Mesenchymal stem cell (in vitro differentiated cells and primary cell): ENCODE measurements at regions not wholly inside any gene's neighbourhood (a gene's known extent, or its start where the extent isn't known, plus 50 kb on each side); places are given as distances from the start of the nearest gene placed in this dataset.

Experiments
- DNase-seq: peaks from one replicate; pipeline ENCODE4 v3.0.0-alpha.2; 2013
- H2AFZ ChIP-seq: one replicate; pipeline ENCODE4 v1.6.1; 2013; ENCODE audit warnings: low read depth, mild to moderate bottlenecking, control low read depth, inconsistent platforms, low read length, moderate library complexity
- H2AK5ac ChIP-seq: 2 replicates; pipeline ENCODE4 v1.6.1; 2013; ENCODE audit warnings: low read length, moderate library complexity, mild to moderate bottlenecking, inconsistent platforms; ENCODE audit not compliant: severe bottlenecking
- H2BK120ac ChIP-seq: one replicate; pipeline ENCODE4 v1.6.1; 2013; ENCODE audit warnings: low read depth, mild to moderate bottlenecking, inconsistent platforms, low read length, moderate library complexity
- H2BK12ac ChIP-seq, 2 experiments: one replicate each; pipeline ENCODE4 v1.6.1; 2013; ENCODE audit warnings: inconsistent platforms in 2 of 2, low read length in 2 of 2, mild to moderate bottlenecking in 2 of 2, moderate library complexity in 2 of 2, control low read depth in 1 of 2
- H2BK15ac ChIP-seq: one replicate; pipeline ENCODE4 v1.6.1; 2013; ENCODE audit warnings: mild to moderate bottlenecking, low read depth, inconsistent platforms; ENCODE audit not compliant: poor library complexity, severe bottlenecking
- H2BK5ac ChIP-seq: 2 replicates; pipeline ENCODE4 v1.6.1; 2013; ENCODE audit warnings: low read depth, mild to moderate bottlenecking, low read length, control low read depth, inconsistent platforms; ENCODE audit not compliant: poor library complexity, severe bottlenecking
- H3K14ac ChIP-seq, 2 experiments: one replicate each; pipeline ENCODE4 v1.6.1; 2013; ENCODE audit warnings: inconsistent platforms in 2 of 2, low read length in 2 of 2, control low read depth in 1 of 2, mild to moderate bottlenecking in 1 of 2, moderate library complexity in 1 of 2
- H3K18ac ChIP-seq, 2 experiments: one replicate each; pipeline ENCODE4 v1.6.1; 2013; ENCODE audit warnings: inconsistent platforms in 2 of 2, low read length in 2 of 2, control low read depth in 1 of 2, low read depth in 1 of 2, mild to moderate bottlenecking in 1 of 2
- H3K23ac ChIP-seq, 2 experiments: one replicate each; pipeline ENCODE4 v1.6.1; 2013; ENCODE audit warnings: inconsistent platforms in 2 of 2, low read length in 2 of 2, mild to moderate bottlenecking in 2 of 2, moderate library complexity in 2 of 2, control low read depth in 1 of 2
- H3K27ac ChIP-seq: 2 replicates; pipeline ENCODE4 v1.5.1; 2013; ENCODE audit warnings: mild to moderate bottlenecking, moderate library complexity, low read length, control low read depth, inconsistent platforms; ENCODE audit not compliant: poor library complexity, severe bottlenecking
- H3K27me3 ChIP-seq, 2 experiments: 2 replicates each; pipeline versions ENCODE4 v1.6.1 to v1.7.0; 2013; ENCODE audit warnings: low read length in 2 of 2, mild to moderate bottlenecking in 2 of 2, moderate library complexity in 2 of 2, control low read depth in 1 of 2, inconsistent platforms in 1 of 2; ENCODE audit not compliant: control insufficient read depth in 1 of 2, insufficient read depth in 1 of 2
- H3K36me3 ChIP-seq, 2 experiments: 2 replicates each; pipeline versions ENCODE4 v1.6.1 to v1.7.0; 2013; ENCODE audit warnings: low read length in 2 of 2, control low read depth in 1 of 2, inconsistent platforms in 1 of 2, low read depth in 1 of 2, mild to moderate bottlenecking in 1 of 2; ENCODE audit not compliant: insufficient read depth in 2 of 2, control insufficient read depth in 1 of 2
- H3K4ac ChIP-seq, 2 experiments: one replicate each; pipeline ENCODE4 v1.6.1; 2013; ENCODE audit warnings: inconsistent platforms in 2 of 2, low read length in 2 of 2, mild to moderate bottlenecking in 2 of 2, moderate library complexity in 2 of 2, control low read depth in 1 of 2, low read depth in 1 of 2
- H3K4me1 ChIP-seq: 2 replicates; pipeline ENCODE4 v1.6.1; 2013; ENCODE audit warnings: low read depth, low read length, control low read depth; ENCODE audit not compliant: control insufficient read depth, insufficient read depth
- H3K4me2 ChIP-seq: 2 replicates; pipeline ENCODE4 v1.6.1; 2013; ENCODE audit warnings: low read length, mild to moderate bottlenecking, inconsistent platforms; ENCODE audit not compliant: poor library complexity, severe bottlenecking
- H3K4me3 ChIP-seq, 2 experiments: 2 replicates each; pipeline versions ENCODE4 v1.5.1 to v1.7.0; 2013; ENCODE audit warnings: low read length in 2 of 2, mild to moderate bottlenecking in 2 of 2, control low read depth in 1 of 2, low read depth in 1 of 2; ENCODE audit not compliant: insufficient read depth in 1 of 2
- H3K79me1 ChIP-seq: replicated peaks from 2 replicates; pipeline ENCODE4 v1.6.1; 2013; ENCODE audit warnings: mild to moderate bottlenecking, control low read depth, low read length, inconsistent platforms; ENCODE audit not compliant: poor library complexity, severe bottlenecking
- H3K9ac ChIP-seq: 2 replicates; pipeline ENCODE4 v1.7.0; 2013; ENCODE audit warnings: mild to moderate bottlenecking, low read length, moderate library complexity
- H3K9me3 ChIP-seq: 2 replicates; pipeline ENCODE4 v1.7.0; 2013; ENCODE audit warnings: mild to moderate bottlenecking, low read length; ENCODE audit not compliant: control insufficient read depth
- H4K8ac ChIP-seq: one replicate; pipeline ENCODE4 v1.6.1; 2013; ENCODE audit warnings: inconsistent platforms, mild to moderate bottlenecking, low read length, moderate library complexity
- H4K91ac ChIP-seq: one replicate; pipeline ENCODE4 v1.6.1; 2013; ENCODE audit warnings: mild to moderate bottlenecking, low read length, inconsistent platforms
- WGBS: methylation state at CpG from one replicate; pipeline ENCODE4 v1.1.7; 2013; ENCODE audit warnings: mixed read lengths; 5-methylcytosine and 5-hydroxymethylcytosine counted together

- H3K27me3 ChIP-seq = no peaks in the 10 kb centered on the region
- no peak overlapping the region for H2BK12ac ChIP-seq
- H3K4ac ChIP-seq = peak overlapping the region in 1 of 2 experiments; percentile 24
- no peak overlapping the region for H2AFZ ChIP-seq
- H3K18ac ChIP-seq = no peak overlapping the region
- no peak overlapping the region for H3K23ac ChIP-seq
- H3K79me1 ChIP-seq = no peaks in the 10 kb centered on the region
- no peak overlapping the region for H2BK5ac ChIP-seq
- WGBS = 77% methylated on average over 1 of the region's 2 CpGs
- no peak overlapping the region for H2BK120ac ChIP-seq
- H3K14ac ChIP-seq = no peak overlapping the region
- no peak overlapping the region for H3K27ac ChIP-seq
- no peak overlapping the region for H2AK5ac ChIP-seq
- H2BK15ac ChIP-seq = no peak overlapping the region
- H3K9ac ChIP-seq = no peak overlapping the region
- H4K91ac ChIP-seq = no peak overlapping the region
- H3K9me3 ChIP-seq = peaks cover 17% of the 10 kb centered on the region
- H3K4me2 ChIP-seq = no peak overlapping the region
- no peak overlapping the region for H4K8ac ChIP-seq
- no peaks in the 10 kb centered on the region for H3K4me1 ChIP-seq
- DNase-seq = no peak
- no peaks in the 10 kb centered on the region for H3K36me3 ChIP-seq
- no peak overlapping the region for H3K4me3 ChIP-seq
These were observed 403.0 kb upstream of the TNP1 start for GRCh38 chr2:217262911-217263310.

DNA sequence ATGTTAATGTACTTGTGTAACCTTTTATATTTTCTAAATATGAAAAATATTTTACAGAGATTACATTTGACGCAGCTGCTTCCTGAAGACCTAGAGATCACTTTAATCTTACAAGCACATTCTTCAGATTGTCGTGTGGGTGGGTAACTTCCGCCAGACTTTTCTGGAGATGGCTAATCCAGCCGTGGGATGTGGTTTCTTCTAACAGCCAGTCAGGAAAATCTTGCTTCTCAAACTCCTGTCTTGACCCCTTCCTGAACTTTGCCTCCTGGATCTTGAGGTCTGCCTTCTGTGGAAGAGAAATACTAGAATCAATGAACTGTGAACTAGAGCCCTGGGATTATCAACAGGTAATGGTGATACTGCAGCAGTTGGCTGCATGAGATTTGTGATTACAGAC is 401.6 kb upstream of the TNP1 start:
- no peaks in the 10 kb centered on the region for H3K79me1 ChIP-seq
- H3K4me3 ChIP-seq = no peak overlapping the region
- no peaks in the 10 kb centered on the region for H3K4me1 ChIP-seq
- H2AFZ ChIP-seq = no peak overlapping the region
- H3K14ac ChIP-seq = no peak overlapping the region
- WGBS = 96% methylated on average over 3 of the region's 4 CpGs
- H3K36me3 ChIP-seq = no peaks in the 10 kb centered on the region
- H3K27ac ChIP-seq = no peak overlapping the region
- no peak overlapping the region for H3K4ac ChIP-seq
- no peaks in the 10 kb centered on the region for H3K27me3 ChIP-seq
- H3K4me2 ChIP-seq = no peak overlapping the region
- peaks cover 3% of the 10 kb centered on the region for H3K9me3 ChIP-seq
- H4K8ac ChIP-seq = no peak overlapping the region
- H2BK120ac ChIP-seq = no peak overlapping the region
- no peak overlapping the region for H2BK15ac ChIP-seq
- H3K23ac ChIP-seq = no peak overlapping the region
- no peak overlapping the region for H2AK5ac ChIP-seq
- H2BK5ac ChIP-seq = no peak overlapping the region
- H3K9ac ChIP-seq = no peak overlapping the region
- no peak overlapping the region for H2BK12ac ChIP-seq
- H4K91ac ChIP-seq = no peak overlapping the region
- no peak overlapping the region for H3K18ac ChIP-seq
- DNase-seq = no peak

- H2AK5ac ChIP-seq = peak overlapping the region; percentile 41
- no peak overlapping the region for H3K4me2 ChIP-seq
- no peaks in the 10 kb centered on the region for H3K9me3 ChIP-seq
- H3K27ac ChIP-seq = no peak overlapping the region
- no peak overlapping the region for H2BK120ac ChIP-seq
- no peaks in the 10 kb centered on the region for H3K79me1 ChIP-seq
- no peak overlapping the region for H3K18ac ChIP-seq
- H3K27me3 ChIP-seq = no peaks in the 10 kb centered on the region
- H3K14ac ChIP-seq = no peak overlapping the region
- H2BK15ac ChIP-seq = no peak overlapping the region
- H3K4me1 ChIP-seq = no peaks in the 10 kb centered on the region
- H3K4me3 ChIP-seq = no peak overlapping the region
- no peak overlapping the region for H2BK12ac ChIP-seq
- H3K9ac ChIP-seq = no peak overlapping the region
- H3K36me3 ChIP-seq = no peaks in the 10 kb centered on the region
- no peak overlapping the region for H3K23ac ChIP-seq
- peak overlapping the region in 1 of 2 experiments; percentile 26 for H3K4ac ChIP-seq
- WGBS = 96% methylated on average over 8 of the region's 8 CpGs
- H2BK5ac ChIP-seq = no peak overlapping the region
- no peak overlapping the region for H2AFZ ChIP-seq
- DNase-seq = no peak
- H4K8ac ChIP-seq = no peak overlapping the region
- H4K91ac ChIP-seq = no peak overlapping the region
These were observed 400.7 kb upstream of the TNP1 start for GRCh38 chr2:217260441-217261115.

DNA sequence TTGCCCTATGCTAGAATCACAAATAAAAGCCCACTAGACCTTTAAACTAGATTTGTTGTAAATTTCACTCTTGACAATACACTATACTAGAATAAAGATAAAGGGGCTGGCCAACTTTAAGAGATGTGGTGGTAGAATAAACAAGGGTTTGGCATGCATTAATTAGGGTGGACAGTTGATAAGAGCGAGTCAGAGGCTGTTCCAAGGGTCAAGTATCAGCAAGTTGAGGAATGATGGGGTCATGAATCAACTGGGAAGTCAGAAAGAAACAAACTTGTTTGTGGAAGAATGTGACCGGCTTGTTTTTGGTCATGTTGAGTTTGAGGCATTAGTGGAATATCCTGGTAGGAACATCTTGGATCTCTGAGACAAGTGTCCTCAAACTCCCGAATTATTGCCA is 398.3 kb upstream of the TNP1 start:
- no peak overlapping the region for H2BK12ac ChIP-seq
- no peak overlapping the region for H4K91ac ChIP-seq
- H3K36me3 ChIP-seq = no peaks in the 10 kb centered on the region
- H2AK5ac ChIP-seq = no peak overlapping the region
- no peaks in the 10 kb centered on the region for H3K27me3 ChIP-seq
- H3K18ac ChIP-seq = no peak overlapping the region
- no peaks in the 10 kb centered on the region for H3K4me1 ChIP-seq
- H2BK15ac ChIP-seq = no peak overlapping the region
- no peak overlapping the region for H3K9ac ChIP-seq
- H4K8ac ChIP-seq = no peak overlapping the region
- H3K4me3 ChIP-seq = no peak overlapping the region
- H2BK5ac ChIP-seq = no peak overlapping the region
- no peak overlapping the region for H3K14ac ChIP-seq
- H3K27ac ChIP-seq = no peak overlapping the region
- no peak overlapping the region for H2AFZ ChIP-seq
- H3K23ac ChIP-seq = no peak overlapping the region
- DNase-seq = no peak
- 14% methylated on average over 2 of the region's 3 CpGs for WGBS
- H3K4me2 ChIP-seq = no peak overlapping the region
- H3K79me1 ChIP-seq = no peaks in the 10 kb centered on the region
- H3K4ac ChIP-seq = no peak overlapping the region
- no peak overlapping the region for H2BK120ac ChIP-seq
- H3K9me3 ChIP-seq = no peaks in the 10 kb centered on the region
